Mesendoderm (in vitro differentiated cells): ENCODE measurements at regions not wholly inside any gene's neighbourhood (a gene's known extent, or its start where the extent isn't known, plus 50 kb on each side); places are given as distances from the start of the nearest gene placed in this dataset.

Experiments
- DNase-seq: peaks from one replicate; pipeline ENCODE4 v3.0.0; 2013
- H2AK5ac ChIP-seq: 2 replicates; pipeline ENCODE4 v1.6.1; 2013; ENCODE audit warnings: low read length, inconsistent platforms
- H2BK120ac ChIP-seq: 2 replicates; pipeline ENCODE4 v1.6.1; 2013; ENCODE audit warnings: low read depth, mild to moderate bottlenecking, low read length, moderate library complexity, mixed read lengths
- H2BK15ac ChIP-seq: replicated peaks from 2 replicates; pipeline ENCODE4 v1.6.1; 2013; ENCODE audit warnings: low read depth, mild to moderate bottlenecking, moderate library complexity
- H2BK5ac ChIP-seq: 2 replicates; pipeline ENCODE4 v1.6.1; 2013; ENCODE audit warnings: low read length, inconsistent platforms
- H3K18ac ChIP-seq: 2 replicates; pipeline ENCODE4 v1.6.1; 2013; ENCODE audit warnings: mild to moderate bottlenecking, low read length, mixed read lengths
- H3K23ac ChIP-seq: one replicate; pipeline ENCODE4 v1.6.1; 2013; ENCODE audit warnings: low read length
- H3K27ac ChIP-seq: 2 replicates; pipeline ENCODE4 v1.5.1; 2013; ENCODE audit warnings: low read depth, mild to moderate bottlenecking, inconsistent platforms, low read length, moderate library complexity
- H3K27me3 ChIP-seq: 2 replicates; pipeline ENCODE4 v1.6.1; 2013; ENCODE audit warnings: low read length, control low read depth, mild to moderate bottlenecking, inconsistent platforms; ENCODE audit not compliant: insufficient read depth, poor library complexity
- H3K36me3 ChIP-seq: 2 replicates; pipeline ENCODE4 v1.6.1; 2013; ENCODE audit warnings: low read length, inconsistent platforms; ENCODE audit not compliant: control insufficient read depth, insufficient read depth
- H3K4ac ChIP-seq: one replicate; pipeline ENCODE4 v1.6.1; 2013; ENCODE audit warnings: low read depth, mild to moderate bottlenecking, low read length, moderate library complexity
- H3K4me1 ChIP-seq: 2 replicates; pipeline ENCODE4 v1.6.1; 2013; ENCODE audit warnings: low read depth, low read length, inconsistent platforms; ENCODE audit not compliant: control insufficient read depth
- H3K4me2 ChIP-seq: 2 replicates; pipeline ENCODE4 v1.6.1; 2013; ENCODE audit warnings: low read length
- H3K4me3 ChIP-seq: 2 replicates; pipeline ENCODE4 v1.5.1; 2013; ENCODE audit warnings: mild to moderate bottlenecking, low read length
- H3K56ac ChIP-seq: one replicate; pipeline ENCODE4 v1.6.1; 2013; ENCODE audit warnings: low read length
- H3K79me1 ChIP-seq: 2 replicates; pipeline ENCODE4 v1.6.1; 2013; ENCODE audit warnings: low read length, inconsistent platforms
- H3K79me2 ChIP-seq: 2 replicates; pipeline ENCODE4 v1.6.1; 2013; ENCODE audit warnings: mild to moderate bottlenecking, low read length; ENCODE audit not compliant: control insufficient read depth, insufficient read depth
- H3K9ac ChIP-seq: 2 replicates; pipeline ENCODE4 v1.6.1; 2013; ENCODE audit warnings: low read length, inconsistent platforms
- H4K5ac ChIP-seq: one replicate; pipeline ENCODE4 v1.6.1; 2013; ENCODE audit warnings: low read length
- H4K8ac ChIP-seq: one replicate; pipeline ENCODE4 v1.6.1; 2013; ENCODE audit warnings: low read depth, mild to moderate bottlenecking, control low read depth, low read length, moderate library complexity
- WGBS: extraction: QIAGEN DNeasy Blood & Tissue Kit; methylation state at CpG from one replicate; pipeline ENCODE4 v1.1.7; 2013; ENCODE audit warnings: low lambda C conversion rate, missing lambda C conversion rate; ENCODE audit not compliant: insufficient coverage; ENCODE audit errors: extremely low coverage; 5-methylcytosine and 5-hydroxymethylcytosine counted together

DNA sequence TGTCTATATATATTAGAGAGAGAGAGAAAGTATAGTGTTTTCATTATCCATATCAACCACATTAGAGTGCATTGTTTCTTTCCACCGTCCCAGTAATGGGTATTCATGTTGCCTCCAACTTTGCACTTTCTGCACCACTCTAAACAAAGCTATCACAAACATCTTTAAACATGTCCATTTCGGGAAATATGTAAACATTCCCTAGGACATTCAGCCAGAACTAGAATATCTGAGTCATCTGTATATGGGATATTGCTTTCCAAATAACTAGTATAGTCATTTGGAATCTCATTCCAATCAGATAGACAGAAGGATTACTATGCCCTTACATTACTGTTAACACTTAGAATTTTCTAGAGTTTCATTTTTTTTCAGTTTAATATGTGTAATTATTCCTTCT, 914.9 kb upstream of the EPHA6 start:
- H4K8ac ChIP-seq = no peak overlapping the region
- H3K4me2 ChIP-seq = no peak overlapping the region
- no peak overlapping the region for H3K4me3 ChIP-seq
- H3K56ac ChIP-seq = no peak overlapping the region
- no peaks in the 10 kb centered on the region for H3K79me2 ChIP-seq
- H3K4me1 ChIP-seq = no peaks in the 10 kb centered on the region
- H4K5ac ChIP-seq = no peak overlapping the region
- no peak overlapping the region for H3K27ac ChIP-seq
- H2BK15ac ChIP-seq = no peak overlapping the region
- H3K23ac ChIP-seq = no peak overlapping the region
- no peaks in the 10 kb centered on the region for H3K79me1 ChIP-seq
- H3K36me3 ChIP-seq = no peaks in the 10 kb centered on the region
- no peaks in the 10 kb centered on the region for H3K27me3 ChIP-seq
- H3K9ac ChIP-seq = no peak overlapping the region
- H2BK5ac ChIP-seq = no peak overlapping the region
- no CpG with 5 or more reads among the region's 2 CpGs for WGBS
- no peak overlapping the region for H3K18ac ChIP-seq
- no peak for DNase-seq
- H2BK120ac ChIP-seq = no peak overlapping the region
- no peak overlapping the region for H2AK5ac ChIP-seq
- H3K4ac ChIP-seq = no peak overlapping the region

DNA sequence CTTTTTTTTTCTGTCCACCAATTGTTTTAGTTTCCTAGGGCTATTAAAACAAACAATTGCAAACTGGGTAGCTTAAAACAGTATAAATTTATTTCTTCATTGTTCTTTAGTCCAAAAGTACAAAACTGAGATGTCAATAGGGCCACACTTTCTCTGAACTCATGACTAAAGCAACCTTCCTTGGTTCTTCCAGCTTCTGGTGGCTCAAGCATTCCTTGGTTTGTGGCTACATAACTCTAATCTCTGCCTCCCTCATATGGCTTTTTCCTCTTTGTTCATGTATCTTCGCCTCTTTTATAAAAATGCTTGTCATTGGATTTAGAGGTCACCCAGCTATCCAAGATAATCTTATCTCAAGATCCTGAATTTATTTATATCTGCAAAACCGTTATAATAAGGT, 914.5 kb upstream of the EPHA6 start:
- no peaks in the 10 kb centered on the region for H3K27me3 ChIP-seq
- WGBS = no CpG with 5 or more reads among the region's 2 CpGs
- no peak overlapping the region for H3K4ac ChIP-seq
- H3K79me2 ChIP-seq = no peaks in the 10 kb centered on the region
- H3K18ac ChIP-seq = no peak overlapping the region
- H2AK5ac ChIP-seq = no peak overlapping the region
- H3K56ac ChIP-seq = no peak overlapping the region
- no peak overlapping the region for H4K8ac ChIP-seq
- no peak overlapping the region for H2BK15ac ChIP-seq
- H3K4me1 ChIP-seq = no peaks in the 10 kb centered on the region
- no peak overlapping the region for H3K4me2 ChIP-seq
- no peak overlapping the region for H3K27ac ChIP-seq
- no peak for DNase-seq
- H3K9ac ChIP-seq = no peak overlapping the region
- H3K23ac ChIP-seq = no peak overlapping the region
- H3K4me3 ChIP-seq = no peak overlapping the region
- H3K36me3 ChIP-seq = no peaks in the 10 kb centered on the region
- no peak overlapping the region for H4K5ac ChIP-seq
- no peak overlapping the region for H2BK5ac ChIP-seq
- H2BK120ac ChIP-seq = no peak overlapping the region
- H3K79me1 ChIP-seq = no peaks in the 10 kb centered on the region

DNA sequence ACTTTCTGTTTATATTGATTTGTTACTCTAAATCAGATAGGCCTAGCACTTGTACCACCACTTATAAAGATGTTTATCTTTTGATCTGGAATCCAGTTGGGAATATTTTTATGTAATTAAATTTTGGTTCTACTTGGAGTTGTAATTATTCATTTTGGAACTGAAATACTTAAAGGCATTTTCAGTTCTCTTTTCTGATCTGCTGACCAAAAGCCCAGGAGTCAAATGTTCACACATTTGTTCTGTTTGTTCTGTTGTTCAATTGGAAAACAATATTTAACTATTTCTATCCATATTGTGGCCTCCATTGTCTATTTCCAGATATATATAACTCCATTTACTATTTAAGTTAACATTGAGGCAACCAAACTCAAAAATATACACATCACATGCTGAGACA, 912.4 kb upstream of the EPHA6 start:
- H3K36me3 ChIP-seq = no peaks in the 10 kb centered on the region
- H3K23ac ChIP-seq = no peak overlapping the region
- no peaks in the 10 kb centered on the region for H3K79me2 ChIP-seq
- no peak overlapping the region for H3K18ac ChIP-seq
- no peaks in the 10 kb centered on the region for H3K4me1 ChIP-seq
- no peaks in the 10 kb centered on the region for H3K79me1 ChIP-seq
- DNase-seq = no peak
- H3K27me3 ChIP-seq = no peaks in the 10 kb centered on the region
- no peak overlapping the region for H3K27ac ChIP-seq
- no peak overlapping the region for H3K9ac ChIP-seq
- no peak overlapping the region for H3K56ac ChIP-seq
- no peak overlapping the region for H3K4ac ChIP-seq
- H4K8ac ChIP-seq = no peak overlapping the region
- H3K4me2 ChIP-seq = no peak overlapping the region
- H2AK5ac ChIP-seq = no peak overlapping the region
- no peak overlapping the region for H2BK120ac ChIP-seq
- no peak overlapping the region for H4K5ac ChIP-seq
- no peak overlapping the region for H3K4me3 ChIP-seq
- H2BK5ac ChIP-seq = no peak overlapping the region
- no peak overlapping the region for H2BK15ac ChIP-seq

DNA sequence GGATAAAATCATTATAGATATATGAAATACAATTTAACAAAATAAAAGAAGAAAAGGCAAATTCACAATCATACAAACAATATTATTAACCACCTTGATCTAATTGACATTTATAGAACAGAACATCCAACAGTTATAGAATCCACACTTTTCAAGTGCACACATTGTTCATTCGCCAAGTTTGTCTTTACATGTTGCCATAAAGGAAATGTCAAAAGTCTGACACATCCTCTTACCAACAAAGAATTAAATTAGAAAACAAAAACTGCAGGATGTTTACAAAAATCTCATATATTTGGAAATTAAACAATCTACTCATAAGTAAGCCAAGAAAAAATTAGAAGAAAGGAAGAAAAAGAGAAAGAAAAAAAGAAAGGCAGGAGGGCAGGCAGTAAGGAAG, 909.2 kb upstream of the EPHA6 start:
- Histone ChIP-seq H3K27me3 (no peaks in the 10 kb centered on the region), H3K27ac (no peak overlapping the region)
- WGBS = no CpG with 5 or more reads among the region's 1 CpG

DNA sequence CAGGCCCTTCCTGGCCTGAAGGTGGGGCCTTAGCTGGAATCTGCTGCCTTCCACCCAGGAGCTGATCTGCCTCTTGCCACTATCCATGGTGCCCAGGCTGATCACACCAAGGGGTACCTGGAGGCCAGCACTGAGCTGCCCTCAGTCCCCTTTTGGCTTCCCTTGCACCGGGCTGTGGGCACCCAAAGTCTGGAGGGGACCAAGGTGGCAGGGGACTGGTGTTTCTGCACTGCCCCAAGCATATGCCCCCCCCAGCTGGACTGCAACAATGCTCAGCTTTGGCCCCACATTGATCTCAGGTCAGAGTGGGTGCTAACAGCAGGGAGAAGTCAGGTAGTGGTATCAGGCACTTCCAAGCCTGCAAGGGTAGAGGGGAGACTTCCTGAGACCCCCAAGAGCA, 902.6 kb upstream of the EPHA6 start:
- no peak overlapping the region for H3K56ac ChIP-seq
- H3K36me3 ChIP-seq = no peaks in the 10 kb centered on the region
- no peaks in the 10 kb centered on the region for H3K4me1 ChIP-seq
- no peak overlapping the region for H2AK5ac ChIP-seq
- no peak overlapping the region for H3K4me3 ChIP-seq
- no peak overlapping the region for H3K27ac ChIP-seq
- H4K8ac ChIP-seq = no peak overlapping the region
- H3K9ac ChIP-seq = no peak overlapping the region
- H2BK15ac ChIP-seq = no peak overlapping the region
- H2BK120ac ChIP-seq = no peak overlapping the region
- H3K4ac ChIP-seq = no peak overlapping the region
- H3K4me2 ChIP-seq = no peak overlapping the region
- DNase-seq = no peak
- H3K79me1 ChIP-seq = no peaks in the 10 kb centered on the region
- H3K18ac ChIP-seq = no peak overlapping the region
- no peak overlapping the region for H4K5ac ChIP-seq
- no peaks in the 10 kb centered on the region for H3K27me3 ChIP-seq
- H3K23ac ChIP-seq = no peak overlapping the region
- no CpG with 5 or more reads among the region's 1 CpG for WGBS
- no peak overlapping the region for H2BK5ac ChIP-seq
- no peaks in the 10 kb centered on the region for H3K79me2 ChIP-seq

More for the DNA sequence above, 909.2 kb upstream of the EPHA6 start:
- DNase-seq = no peak
- Histone ChIP-seq H3K23ac (no peak overlapping the region), H4K8ac (no peak overlapping the region), H2BK15ac (no peak overlapping the region), H3K4me3 (no peak overlapping the region), H3K9ac (no peak overlapping the region), H3K56ac (no peak overlapping the region), H3K18ac (no peak overlapping the region), H3K36me3 (no peaks in the 10 kb centered on the region), H3K4ac (no peak overlapping the region), H2BK120ac (no peak overlapping the region), H2AK5ac (no peak overlapping the region), H3K79me2 (no peaks in the 10 kb centered on the region), H3K4me1 (no peaks in the 10 kb centered on the region), H4K5ac (no peak overlapping the region), H3K79me1 (no peaks in the 10 kb centered on the region), H3K4me2 (no peak overlapping the region), H2BK5ac (no peak overlapping the region)

DNA sequence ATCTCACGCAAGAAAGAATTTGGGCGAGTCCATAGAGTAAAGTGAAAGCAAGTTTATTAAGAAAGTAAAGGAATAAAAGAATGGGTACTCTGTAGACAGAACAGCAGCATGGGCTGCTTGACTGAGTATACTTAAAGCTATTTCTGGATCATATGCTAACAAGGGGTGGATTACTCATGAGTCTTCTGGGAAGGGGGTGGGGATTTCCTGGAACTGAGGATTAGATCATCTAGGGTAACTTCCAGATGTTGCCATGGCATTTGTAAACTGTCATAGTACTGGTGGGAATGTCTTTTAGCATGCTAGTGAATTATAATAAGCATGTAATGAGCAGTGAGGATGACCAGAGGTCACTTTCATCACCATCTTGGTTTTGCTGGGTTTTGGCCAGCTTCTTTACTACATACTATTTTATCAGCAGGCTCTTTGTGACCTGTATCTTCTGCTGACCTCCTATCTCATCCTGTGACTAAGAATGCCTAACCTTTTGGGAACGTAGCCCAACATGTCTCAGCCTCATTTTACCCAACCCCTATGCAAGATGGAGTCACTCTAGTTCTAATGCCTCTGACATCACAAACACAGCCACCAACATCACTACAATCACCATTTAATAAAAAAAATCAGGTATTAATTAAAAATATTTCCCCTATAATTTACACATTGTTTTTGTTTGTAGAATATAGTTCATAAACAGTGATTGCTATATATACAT, 890.7 kb upstream of the EPHA6 start:
- Histone ChIP-seq H4K5ac (no peak overlapping the region), H3K79me1 (no peaks in the 10 kb centered on the region), H2AK5ac (no peak overlapping the region), H3K4me2 (no peak overlapping the region), H3K23ac (no peak overlapping the region), H4K8ac (no peak overlapping the region), H3K56ac (no peak overlapping the region), H3K18ac (no peak overlapping the region), H3K27ac (no peak overlapping the region), H3K4me3 (no peak overlapping the region), H2BK5ac (no peak overlapping the region), H2BK120ac (no peak overlapping the region), H3K27me3 (no peaks in the 10 kb centered on the region), H3K79me2 (no peaks in the 10 kb centered on the region), H2BK15ac (no peak overlapping the region), H3K36me3 (no peaks in the 10 kb centered on the region), H3K4ac (no peak overlapping the region), H3K4me1 (no peaks in the 10 kb centered on the region), H3K9ac (no peak overlapping the region)
- DNase-seq = peak; percentile 56
- WGBS = no CpG with 5 or more reads among the region's 3 CpGs
